ENCODE measurements at regions not wholly inside any gene's neighbourhood (a gene's known extent, or its start where the extent isn't known, plus 50 kb on each side); places are given as distances from the start of the nearest gene placed in this dataset.

DNA sequence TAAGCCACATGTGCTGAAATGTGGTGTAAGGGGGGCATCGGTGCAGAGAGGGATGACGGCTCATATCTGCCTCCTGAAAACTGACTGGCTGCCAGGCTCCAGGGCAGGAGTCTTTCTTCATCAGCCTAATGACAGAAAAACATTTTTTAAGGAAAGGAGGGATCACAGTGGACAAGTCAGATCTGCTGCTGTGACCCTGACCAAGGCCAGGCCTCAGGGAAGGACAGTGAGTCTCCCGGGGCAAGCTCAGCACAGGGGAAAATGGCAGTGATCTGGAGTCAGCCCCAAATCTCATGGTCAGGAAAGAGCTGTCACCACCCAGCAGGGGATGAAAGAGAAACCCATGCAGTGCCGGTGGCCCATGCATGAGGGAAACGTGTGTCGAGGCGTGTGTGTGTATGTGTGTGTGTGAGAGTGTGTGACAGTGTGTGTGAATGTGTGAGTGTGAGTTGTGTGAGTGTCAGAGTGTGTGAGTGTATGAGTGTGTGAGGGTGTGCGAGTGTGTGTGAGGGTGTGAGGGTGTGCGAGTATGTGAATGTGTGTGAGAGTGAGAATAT lies 134.5 kb downstream of the INHBB start:
- Histone ChIP-seq H4K20me1 (ENCODE audit: control insufficient read depth, insufficient read depth, low read depth, low read length) (no peaks in the 10 kb centered on the region), H3K27me3 (ENCODE audit: control insufficient read depth, low read length) (no peaks in the 10 kb centered on the region), H3K4me1 (ENCODE audit: control insufficient read depth, low read length) (no peaks in the 10 kb centered on the region), H3K79me2 (ENCODE audit: control insufficient read depth, low read length) (no peaks in the 10 kb centered on the region), H3F3A (ENCODE audit: control insufficient read depth, insufficient read depth) (no peaks in the 10 kb centered on the region), H3K4me2 (ENCODE audit: low read length) (no peak overlapping the region), H3K9me3 (ENCODE audit: control insufficient read depth, insufficient read depth, low read length) (no peaks in the 10 kb centered on the region), H3K27ac (ENCODE audit: low read depth, low read length) (no peak overlapping the region), H3K36me3 (ENCODE audit: control insufficient read depth, low read length) (no peaks in the 10 kb centered on the region), H3K4me3 (ENCODE audit: low read length) (no peak overlapping the region), H3K9me2 (replicated peaks; ENCODE audit: control insufficient read depth, low read length) (no peaks in the 10 kb centered on the region)
- no peak for TF ChIP-seq EZH2phosphoT487 (IDR thresholded peaks at IDR 0.05; ENCODE audit: borderline replicate concordance, low read length)
- TF ChIP-seq, protein P1, sequence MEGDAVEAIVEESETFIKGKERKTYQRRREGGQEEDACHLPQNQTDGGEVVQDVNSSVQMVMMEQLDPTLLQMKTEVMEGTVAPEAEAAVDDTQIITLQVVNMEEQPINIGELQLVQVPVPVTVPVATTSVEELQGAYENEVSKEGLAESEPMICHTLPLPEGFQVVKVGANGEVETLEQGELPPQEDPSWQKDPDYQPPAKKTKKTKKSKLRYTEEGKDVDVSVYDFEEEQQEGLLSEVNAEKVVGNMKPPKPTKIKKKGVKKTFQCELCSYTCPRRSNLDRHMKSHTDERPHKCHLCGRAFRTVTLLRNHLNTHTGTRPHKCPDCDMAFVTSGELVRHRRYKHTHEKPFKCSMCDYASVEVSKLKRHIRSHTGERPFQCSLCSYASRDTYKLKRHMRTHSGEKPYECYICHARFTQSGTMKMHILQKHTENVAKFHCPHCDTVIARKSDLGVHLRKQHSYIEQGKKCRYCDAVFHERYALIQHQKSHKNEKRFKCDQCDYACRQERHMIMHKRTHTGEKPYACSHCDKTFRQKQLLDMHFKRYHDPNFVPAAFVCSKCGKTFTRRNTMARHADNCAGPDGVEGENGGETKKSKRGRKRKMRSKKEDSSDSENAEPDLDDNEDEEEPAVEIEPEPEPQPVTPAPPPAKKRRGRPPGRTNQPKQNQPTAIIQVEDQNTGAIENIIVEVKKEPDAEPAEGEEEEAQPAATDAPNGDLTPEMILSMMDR (IDR thresholded peaks at IDR 0.05; ENCODE audit: low read depth, low read length, poor library complexity, severe bottlenecking): no peak

DNA sequence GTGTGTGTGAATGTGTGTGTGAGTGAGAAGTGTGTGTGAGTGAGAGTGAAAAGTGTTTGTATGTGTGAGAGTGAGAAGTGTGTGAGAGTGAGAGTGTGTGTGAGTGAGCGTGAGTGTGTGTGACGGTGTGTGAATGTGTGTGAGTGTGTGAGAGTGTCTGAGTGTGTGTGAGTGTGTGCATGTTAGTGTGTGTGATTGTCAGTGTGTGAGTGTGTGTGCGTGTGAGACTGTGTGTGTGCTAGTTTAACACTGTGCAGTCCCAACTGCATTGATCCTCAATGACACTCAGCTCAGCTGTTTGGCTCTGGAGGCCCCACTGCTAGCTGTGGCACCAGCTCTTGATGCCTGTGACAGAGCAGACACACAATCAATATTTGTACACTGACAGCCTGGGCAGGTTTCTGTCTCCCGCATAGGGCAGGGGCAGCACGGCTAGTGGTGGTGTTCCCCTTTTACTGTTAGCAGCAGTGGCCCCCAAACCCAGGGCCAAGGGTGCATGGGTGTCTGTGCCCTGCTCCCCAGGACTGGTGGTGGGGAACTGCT lies 135.0 kb downstream of the INHBB start:
- H3K4me2 ChIP-seq (ENCODE audit: low read length): no peak overlapping the region
- H3F3A ChIP-seq (ENCODE audit: control insufficient read depth, insufficient read depth): no peaks in the 10 kb centered on the region
- H3K4me3 ChIP-seq (ENCODE audit: low read length): no peak overlapping the region
- TF ChIP-seq EZH2phosphoT487 (IDR thresholded peaks at IDR 0.05; ENCODE audit: borderline replicate concordance, low read length): no peak
- TF ChIP-seq, protein P1 (IDR thresholded peaks at IDR 0.05; ENCODE audit: low read depth, low read length, poor library complexity, severe bottlenecking): no peak
- H3K9me3 ChIP-seq (ENCODE audit: control insufficient read depth, insufficient read depth, low read length): no peaks in the 10 kb centered on the region
- no peaks in the 10 kb centered on the region for H3K79me2 ChIP-seq (ENCODE audit: control insufficient read depth, low read length)
- H4K20me1 ChIP-seq (ENCODE audit: control insufficient read depth, insufficient read depth, low read depth, low read length): no peaks in the 10 kb centered on the region
- H3K27me3 ChIP-seq (ENCODE audit: control insufficient read depth, low read length): no peaks in the 10 kb centered on the region
- no peak overlapping the region for H3K27ac ChIP-seq (ENCODE audit: low read depth, low read length)
- no peaks in the 10 kb centered on the region for H3K36me3 ChIP-seq (ENCODE audit: control insufficient read depth, low read length)
- H3K9me2 ChIP-seq (replicated peaks; ENCODE audit: control insufficient read depth, low read length): no peaks in the 10 kb centered on the region
- H3K4me1 ChIP-seq (ENCODE audit: control insufficient read depth, low read length): no peaks in the 10 kb centered on the region

DNA sequence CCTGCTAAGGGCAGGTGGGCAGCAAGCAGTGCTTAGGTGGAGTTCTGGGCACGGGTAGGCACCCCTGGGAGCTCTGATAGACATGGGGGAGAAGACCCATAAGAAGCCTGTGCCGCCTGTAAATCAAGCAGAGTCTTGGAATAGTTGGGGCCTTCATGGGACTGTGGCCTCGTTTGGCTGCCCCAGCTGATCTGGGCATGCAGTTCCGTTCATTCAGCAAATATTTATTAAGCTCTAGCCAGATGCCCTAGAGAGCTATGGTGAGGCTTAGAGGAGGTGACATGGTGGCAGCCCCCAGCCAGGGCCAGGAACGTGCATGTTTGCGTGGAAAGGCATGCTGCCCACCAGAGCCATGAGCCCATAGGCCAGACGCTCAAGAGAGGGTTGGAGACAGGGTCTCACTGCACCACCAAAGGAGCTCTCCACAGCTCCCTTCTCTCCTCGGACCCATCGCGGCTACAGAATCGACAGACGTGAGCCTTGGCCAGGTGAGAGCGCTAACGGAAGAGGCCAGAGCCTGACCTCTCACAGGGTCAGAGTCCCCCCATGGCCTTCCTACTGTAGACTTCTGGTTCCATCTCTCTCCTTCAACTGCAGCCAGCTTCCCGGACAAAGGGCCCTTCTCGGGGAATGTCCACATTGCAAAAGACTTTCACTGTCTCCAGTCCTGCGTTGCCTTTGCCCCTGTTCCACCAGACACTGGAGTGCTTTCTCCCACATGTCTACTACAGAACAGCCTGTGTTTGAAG lies 135.7 kb downstream of the INHBB start:
- no peaks in the 10 kb centered on the region for H3K4me1 ChIP-seq (ENCODE audit: control insufficient read depth, low read length)
- no peaks in the 10 kb centered on the region for H3K27me3 ChIP-seq (ENCODE audit: control insufficient read depth, low read length)
- no peaks in the 10 kb centered on the region for H3K9me2 ChIP-seq (replicated peaks; ENCODE audit: control insufficient read depth, low read length)
- no peaks in the 10 kb centered on the region for H4K20me1 ChIP-seq (ENCODE audit: control insufficient read depth, insufficient read depth, low read depth, low read length)
- H3K36me3 ChIP-seq (ENCODE audit: control insufficient read depth, low read length): no peaks in the 10 kb centered on the region
- H3K9me3 ChIP-seq (ENCODE audit: control insufficient read depth, insufficient read depth, low read length): no peaks in the 10 kb centered on the region
- no peak for TF ChIP-seq EZH2phosphoT487 (IDR thresholded peaks at IDR 0.05; ENCODE audit: borderline replicate concordance, low read length)
- TF ChIP-seq, protein P1 (IDR thresholded peaks at IDR 0.05; ENCODE audit: low read depth, low read length, poor library complexity, severe bottlenecking): no peak
- no peak overlapping the region for H3K4me2 ChIP-seq (ENCODE audit: low read length)
- H3K79me2 ChIP-seq (ENCODE audit: control insufficient read depth, low read length): no peaks in the 10 kb centered on the region
- H3K27ac ChIP-seq (ENCODE audit: low read depth, low read length): no peak overlapping the region
- H3F3A ChIP-seq (ENCODE audit: control insufficient read depth, insufficient read depth): no peaks in the 10 kb centered on the region
- H3K4me3 ChIP-seq (ENCODE audit: low read length): no peak overlapping the region
